ENCODE measurements at regions not wholly inside any gene's neighbourhood (a gene's known extent, or its start where the extent isn't known, plus 50 kb on each side); places are given as distances from the start of the nearest gene placed in this dataset.

DNA sequence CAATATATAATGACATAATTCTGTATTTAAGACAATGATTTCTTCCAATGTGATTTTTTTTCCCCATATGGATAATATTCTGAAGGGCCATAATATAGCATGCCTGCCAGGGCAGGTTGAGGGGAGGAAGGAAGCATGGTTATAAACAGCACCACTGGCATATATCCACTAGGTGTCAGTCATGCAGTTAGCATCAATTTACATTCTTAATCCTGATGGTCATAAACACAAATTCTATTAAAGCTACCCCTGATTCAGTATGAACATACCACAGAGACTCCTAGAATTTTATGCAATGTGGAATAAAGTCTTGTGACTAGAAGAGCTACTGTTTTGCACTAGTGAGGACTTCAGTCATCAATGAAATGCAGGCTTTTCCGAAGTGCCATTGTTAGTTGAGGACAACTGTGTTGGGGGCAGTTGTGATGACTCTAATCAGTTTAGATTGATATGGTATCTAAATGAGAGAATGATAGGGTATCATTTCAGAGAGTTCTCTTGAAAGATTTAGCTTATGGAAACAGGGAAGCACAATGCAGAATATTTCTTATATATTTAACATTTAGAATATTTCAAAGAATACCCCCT is 342.7 kb upstream of the NR5A2 start:
- peak; percentile 91 for ATAC-seq
- Histone ChIP-seq H3K79me2 (ENCODE audit: insufficient read depth, low read length) (no peaks in the 10 kb centered on the region), H3K4me1 (ENCODE audit: insufficient read depth, low read length) (no peaks in the 10 kb centered on the region), H4K20me1 (ENCODE audit: insufficient read depth, low read length) (no peaks in the 10 kb centered on the region), H3K9ac (ENCODE audit: insufficient read depth, low read depth, low read length) (no peak overlapping the region), H3K4me2 (ENCODE audit: low read depth, low read length) (no peak overlapping the region), H3K9me3 (ENCODE audit: low read length) (no peaks in the 10 kb centered on the region), H2AFZ (ENCODE audit: low read length) (no peak overlapping the region), H3K4me3 (replicated peaks in 1 of 3; ENCODE audit: insufficient read depth in 1 of 3, low read depth in 2 of 3, low read length in 3 of 3) (no peak overlapping the region), H3K27me3 (ENCODE audit: control insufficient read depth in 1 of 2, insufficient read depth in 2 of 2, low read length in 2 of 2) (no peaks in the 10 kb centered on the region; a peak in 1 of 5 replicates), H3K27ac (ENCODE audit: extremely low read length, insufficient read depth, low read length) (no peak overlapping the region), H3K36me3 (replicated peaks in 1 of 2; ENCODE audit: control insufficient read depth in 1 of 2, insufficient read depth in 2 of 2, low read length in 2 of 2) (no peaks in the 10 kb centered on the region)
- CTCF ChIA-PET (ENCODE audit: low intra/inter-chr PET ratio, low total read pairs), result interaction anchor here (1.0 to 1.6 kb wide), 3 partner anchors 804 to 825 kb away, joined by 4 to 8 read pairs (median 5); no protein-coding TSS in a partner anchor
- peak; percentile 4 for FAIRE-seq
- POLR2A ChIA-PET, result no interaction called here
- WGBS (ENCODE audit: low lambda C conversion rate), result 45% methylated on average over 1 of the region's 1 CpG
- no TSS peak for BruUV-seq (replicated peaks)
- in situ Hi-C loops (cut with HindIII; ENCODE audit: extremely low pct_ligation_motif_present, low pct_unique_long_range_greater_than_20kb) (loop anchor here (10.0 to 25.0 kb wide), 2 partner anchors 578 to 830 kb away; no protein-coding TSS in a partner anchor), intact Hi-C loops (cut with micrococcal nuclease; ENCODE audit: unreplicated experiment) (loop anchor here (2.0 to 5.0 kb wide), 3 partner anchors 448 to 808 kb away; no protein-coding TSS in a partner anchor)
- DNase-seq (ENCODE audit: low spot score), result peak; percentile 25
- peak; percentile 31; the same call in 1 of the 2 replicates for TF ChIP-seq SMC3 (IDR thresholded peaks at IDR 0.05; ENCODE audit: low read length)
- TF ChIP-seq REL (CRISPR knock-in tag; conservative IDR thresholded peaks at IDR 0.05), result no peak
- TF ChIP-seq, protein P1, sequence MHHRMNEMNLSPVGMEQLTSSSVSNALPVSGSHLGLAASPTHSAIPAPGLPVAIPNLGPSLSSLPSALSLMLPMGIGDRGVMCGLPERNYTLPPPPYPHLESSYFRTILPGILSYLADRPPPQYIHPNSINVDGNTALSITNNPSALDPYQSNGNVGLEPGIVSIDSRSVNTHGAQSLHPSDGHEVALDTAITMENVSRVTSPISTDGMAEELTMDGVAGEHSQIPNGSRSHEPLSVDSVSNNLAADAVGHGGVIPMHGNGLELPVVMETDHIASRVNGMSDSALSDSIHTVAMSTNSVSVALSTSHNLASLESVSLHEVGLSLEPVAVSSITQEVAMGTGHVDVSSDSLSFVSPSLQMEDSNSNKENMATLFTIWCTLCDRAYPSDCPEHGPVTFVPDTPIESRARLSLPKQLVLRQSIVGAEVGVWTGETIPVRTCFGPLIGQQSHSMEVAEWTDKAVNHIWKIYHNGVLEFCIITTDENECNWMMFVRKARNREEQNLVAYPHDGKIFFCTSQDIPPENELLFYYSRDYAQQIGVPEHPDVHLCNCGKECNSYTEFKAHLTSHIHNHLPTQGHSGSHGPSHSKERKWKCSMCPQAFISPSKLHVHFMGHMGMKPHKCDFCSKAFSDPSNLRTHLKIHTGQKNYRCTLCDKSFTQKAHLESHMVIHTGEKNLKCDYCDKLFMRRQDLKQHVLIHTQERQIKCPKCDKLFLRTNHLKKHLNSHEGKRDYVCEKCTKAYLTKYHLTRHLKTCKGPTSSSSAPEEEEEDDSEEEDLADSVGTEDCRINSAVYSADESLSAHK (CRISPR knock-in tag; IDR thresholded peaks at IDR 0.05; ENCODE audit: borderline replicate concordance), result no peak
- no peak for TF ChIP-seq AKNA (CRISPR knock-in tag; IDR thresholded peaks at IDR 0.05; ENCODE audit: borderline replicate concordance)
- peak; percentile 79 for TF ChIP-seq STAG1 (CRISPR knock-in tag; IDR thresholded peaks at IDR 0.05)
- no peak for TF ChIP-seq YEATS4 (CRISPR knock-in tag; IDR thresholded peaks at IDR 0.05; ENCODE audit: borderline replicate concordance)
- TF ChIP-seq, protein P2, sequence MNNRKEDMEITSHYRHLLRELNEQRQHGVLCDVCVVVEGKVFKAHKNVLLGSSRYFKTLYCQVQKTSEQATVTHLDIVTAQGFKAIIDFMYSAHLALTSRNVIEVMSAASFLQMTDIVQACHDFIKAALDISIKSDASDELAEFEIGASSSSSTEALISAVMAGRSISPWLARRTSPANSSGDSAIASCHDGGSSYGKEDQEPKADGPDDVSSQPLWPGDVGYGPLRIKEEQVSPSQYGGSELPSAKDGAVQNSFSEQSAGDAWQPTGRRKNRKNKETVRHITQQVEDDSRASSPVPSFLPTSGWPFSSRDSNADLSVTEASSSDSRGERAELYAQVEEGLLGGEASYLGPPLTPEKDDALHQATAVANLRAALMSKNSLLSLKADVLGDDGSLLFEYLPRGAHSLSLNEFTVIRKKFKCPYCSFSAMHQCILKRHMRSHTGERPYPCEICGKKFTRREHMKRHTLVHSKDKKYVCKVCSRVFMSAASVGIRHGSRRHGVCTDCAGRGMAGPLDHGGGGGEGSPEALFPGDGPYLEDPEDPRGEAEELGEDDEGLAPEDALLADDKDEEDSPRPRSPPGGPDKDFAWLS (CRISPR knock-in tag; IDR thresholded peaks at IDR 0.05; ENCODE audit: borderline replicate concordance), result no peak
- TF ChIP-seq AHR (CRISPR knock-in tag; IDR thresholded peaks at IDR 0.05), result no peak
- TF ChIP-seq ZNF232 (CRISPR knock-in tag; IDR thresholded peaks at IDR 0.05; ENCODE audit: borderline replicate concordance), result no peak
- no peak for TF ChIP-seq ARID2 (CRISPR knock-in tag; IDR thresholded peaks at IDR 0.05; ENCODE audit: borderline replicate concordance)
- no peak for TF ChIP-seq ZNF788 (CRISPR knock-in tag; IDR thresholded peaks at IDR 0.05; ENCODE audit: borderline replicate concordance)
- TF ChIP-seq THAP11 (CRISPR knock-in tag; IDR thresholded peaks at IDR 0.05), result no peak
- TF ChIP-seq GMEB2 (CRISPR knock-in tag; IDR thresholded peaks at IDR 0.05; ENCODE audit: low read depth), result no peak
